HepG2 (cell line): ENCODE measurements at regions not wholly inside any gene's neighbourhood (a gene's known extent, or its start where the extent isn't known, plus 50 kb on each side); places are given as distances from the start of the nearest gene placed in this dataset.

ENCODE experiments used
- BCL6 ChIP-seq: IDR thresholded peaks from 2 replicates; pipeline ENCODE4 v1.6.1; 2016; ENCODE audit warnings: missing genetic modification reagents, missing compliant biosample characterization
- DMAP1 ChIP-seq: IDR thresholded peaks from 2 replicates; pipeline ENCODE4 v1.6.1; 2016
- GTF2F1 ChIP-seq: fragments of 150-350 bp; IDR thresholded peaks from 2 replicates; pipeline ENCODE4 v1.6.1; 2014; ENCODE audit warnings: low read length
- MBNL3 ChIP-seq: fragments of 250-450 bp; sonication (Bioruptor Pico); conservative IDR thresholded peaks from 2 replicates; pipeline ENCODE4 v1.8.0; 2022; ENCODE audit warnings: mild to moderate bottlenecking, inconsistent platforms
- MED1 ChIP-seq: sonication (generic); formaldehyde crosslinking; IDR thresholded peaks from 2 replicates; pipeline ENCODE4 v1.4.0; 2020; ENCODE audit warnings: missing genetic modification reagents
- NFKB2 ChIP-seq: sonication (generic); formaldehyde crosslinking; IDR thresholded peaks from 2 replicates; pipeline ENCODE4 v1.4.0; 2020; ENCODE audit warnings: missing genetic modification reagents, borderline replicate concordance
- NR2F6 ChIP-seq, 2 experiments: IDR thresholded peaks; 2 replicates each; pipeline ENCODE4 v1.6.1; 2016; ENCODE audit warnings: antibody characterized with exemption in 1 of 2, mild to moderate bottlenecking in 1 of 2
- PHF20 ChIP-seq: sonication (generic); formaldehyde crosslinking; IDR thresholded peaks from 2 replicates; pipeline ENCODE4 v1.5.0; 2020; ENCODE audit warnings: mild to moderate bottlenecking, missing genetic modification reagents
- PHF8 ChIP-seq: sonication (generic); formaldehyde crosslinking; IDR thresholded peaks from 2 replicates; pipeline ENCODE4 v1.5.0; 2020; ENCODE audit warnings: missing genetic modification reagents
- RARA ChIP-seq: IDR thresholded peaks from 2 replicates; pipeline ENCODE4 v1.6.1; 2016; ENCODE audit warnings: missing genetic modification reagents, missing compliant biosample characterization
- SPEN ChIP-seq: sonication (generic); formaldehyde crosslinking; IDR thresholded peaks from 2 replicates; pipeline ENCODE4 v1.5.1; 2020; ENCODE audit warnings: low read depth, mild to moderate bottlenecking, missing genetic modification reagents
- TFDP2 ChIP-seq: sonication (generic); formaldehyde crosslinking; IDR thresholded peaks from 2 replicates; pipeline ENCODE4 v1.4.0; 2020; ENCODE audit warnings: missing genetic modification reagents
- THAP11 ChIP-seq: IDR thresholded peaks from 2 replicates; pipeline ENCODE4 v1.6.1; 2016; ENCODE audit warnings: missing biosample characterization, missing genetic modification reagents
- ZBTB3 ChIP-seq: sonication (generic); formaldehyde crosslinking; IDR thresholded peaks from 2 replicates; pipeline ENCODE4 v1.4.0; 2020; ENCODE audit warnings: low read depth, mild to moderate bottlenecking, moderate library complexity, missing genetic modification reagents, borderline replicate concordance
- ZBTB42 ChIP-seq: sonication (generic); formaldehyde crosslinking; IDR thresholded peaks from 2 replicates; pipeline ENCODE4 v1.5.0; 2020; ENCODE audit warnings: mild to moderate bottlenecking, missing genetic modification reagents
- ZFX ChIP-seq: sonication (generic); formaldehyde crosslinking; IDR thresholded peaks from 2 replicates; pipeline ENCODE4 v1.4.0; 2020; ENCODE audit warnings: mild to moderate bottlenecking, low read depth, missing genetic modification reagents, moderate library complexity
- ZNF101 ChIP-seq: sonication (generic); formaldehyde crosslinking; IDR thresholded peaks from 2 replicates; pipeline ENCODE4 v1.4.0; 2020; ENCODE audit warnings: mild to moderate bottlenecking, low read depth, missing genetic modification reagents, borderline replicate concordance
- ZNF263 ChIP-seq: sonication (generic); formaldehyde crosslinking; IDR thresholded peaks from 2 replicates; pipeline ENCODE4 v1.4.0; 2020; ENCODE audit warnings: missing genetic modification reagents
- ZNF383 ChIP-seq: sonication (generic); formaldehyde crosslinking; IDR thresholded peaks from 2 replicates; pipeline ENCODE4 v1.4.0; 2020; ENCODE audit warnings: missing genetic modification reagents, mild to moderate bottlenecking, borderline replicate concordance
- ZNF543 ChIP-seq: sonication (generic); formaldehyde crosslinking; IDR thresholded peaks from 2 replicates; pipeline ENCODE4 v1.4.0; 2020; ENCODE audit warnings: mild to moderate bottlenecking, missing genetic modification reagents
- ZNF687 ChIP-seq: sonication (generic); formaldehyde crosslinking; IDR thresholded peaks from 2 replicates; pipeline ENCODE4 v1.5.1; 2020; ENCODE audit warnings: mild to moderate bottlenecking, missing genetic modification reagents, moderate library complexity
- ZNF746 ChIP-seq: sonication (generic); formaldehyde crosslinking; IDR thresholded peaks from 2 replicates; pipeline ENCODE4 v1.8.0; 2022; ENCODE audit warnings: mild to moderate bottlenecking, missing genetic modification reagents
- ZNF792 ChIP-seq: IDR thresholded peaks from 2 replicates; pipeline ENCODE4 v1.6.1; 2016
- ZNF83 ChIP-seq: sonication (generic); formaldehyde crosslinking; IDR thresholded peaks from 2 replicates; pipeline ENCODE4 v1.4.0; 2020; ENCODE audit warnings: missing genetic modification reagents, mild to moderate bottlenecking, borderline replicate concordance

- TF ChIP-seq ZNF687 (CRISPR knock-in tag) (peak; percentile 62), ZBTB3 (no peak), ZNF543 (0 out of 2 replicates have a peak, but pooled peaks have one; percentile 32), ZNF383 (CRISPR knock-in tag) (no peak), ZNF746 (peak; percentile 93; the same call in 1 of the 2 replicates), PHF8 (CRISPR knock-in tag) (peak; percentile 28; the same call in 1 of the 2 replicates), RARA (CRISPR knock-in tag) (peak; percentile 41; the same call in 1 of the 2 replicates), PHF20 (CRISPR knock-in tag) (peak; percentile 40), DMAP1 (CRISPR knock-in tag) (no peak), ZNF263 (peak; percentile 89), BCL6 (CRISPR knock-in tag) (0 out of 2 replicates have a peak, but pooled peaks have one; percentile 6), GTF2F1 (no peak), ZNF101 (CRISPR knock-in tag) (no peak), ZNF83 (CRISPR knock-in tag) (peak; percentile 50; the same call in 1 of the 2 replicates), ZFX (CRISPR knock-in tag) (peak; percentile 66), TFDP2 (peak; percentile 41), SPEN (CRISPR knock-in tag) (peak; percentile 39), ZBTB42 (CRISPR knock-in tag) (peak; percentile 18; the same call in 1 of the 2 replicates), THAP11 (CRISPR knock-in tag) (peak; percentile 66), NR2F6 (IDR thresholded peaks at IDR 0.05) (peak; percentile 51; the same call in 1 of the 2 replicates), NR2F6 (CRISPR knock-in tag; IDR thresholded peaks at IDR 0.05) (peak; percentile 77), NFKB2 (CRISPR knock-in tag) (0 out of 2 replicates have a peak, but pooled peaks have one; percentile 29), MED1 (0 out of 2 replicates have a peak, but pooled peaks have one; percentile 26), ZNF792 (CRISPR knock-in tag) (no peak), MBNL3 (CRISPR knock-in tag) (no peak)
Measured at GRCh38 chr15:31216215-31216911, 110.3 kb upstream of the KLF13 start (continued).
